CD14-positive monocyte (primary cell): ENCODE measurements at regions not wholly inside any gene's neighbourhood (a gene's known extent, or its start where the extent isn't known, plus 50 kb on each side); places are given as distances from the start of the nearest gene placed in this dataset.

Experiments used
- DNase-seq, 3 donors: peaks; one replicate each; pipeline ENCODE4 v3.0.0-alpha.2; 2011 to 2022
- H2AFZ ChIP-seq: 2 replicates; pipeline ENCODE4 v1.6.0; 2012; ENCODE audit warnings: mild to moderate bottlenecking, low read depth, low read length, inconsistent platforms; ENCODE audit not compliant: insufficient read depth, poor library complexity, severe bottlenecking
- H3K27ac ChIP-seq, 2 donors: 1 replicate in 1 of 2; 2 replicates in 1 of 2; pipeline ENCODE4 v1.5.1; 2012 to 2013; ENCODE audit warnings: low read length in 2 of 2, control low read depth in 1 of 2, inconsistent platforms in 1 of 2, low read depth in 1 of 2, mild to moderate bottlenecking in 1 of 2
- H3K27me3 ChIP-seq, 2 donors: one replicate each; pipeline versions ENCODE4 v1.6.0 to v1.6.1; 2011 to 2013; ENCODE audit warnings: low read length in 2 of 2; ENCODE audit not compliant: control insufficient read depth in 2 of 2, insufficient read depth in 2 of 2
- H3K36me3 ChIP-seq, 2 donors: replicated peaks in 1 of 2; 1 replicate in 1 of 2; 2 replicates in 1 of 2; pipeline versions ENCODE4 v1.5.1 to v1.6.1; 2012 to 2013; ENCODE audit warnings: low read length in 2 of 2, control low read depth in 1 of 2, inconsistent platforms in 1 of 2, mild to moderate bottlenecking in 1 of 2; ENCODE audit not compliant: insufficient read depth in 2 of 2, control insufficient read depth in 1 of 2
- H3K4me1 ChIP-seq, 2 donors: 1 replicate in 1 of 2; 2 replicates in 1 of 2; pipeline versions ENCODE4 v1.5.1 to v1.6.1; 2012 to 2013; ENCODE audit warnings: low read length in 2 of 2, control low read depth in 1 of 2, inconsistent platforms in 1 of 2, mild to moderate bottlenecking in 1 of 2, moderate library complexity in 1 of 2; ENCODE audit not compliant: insufficient read depth in 2 of 2, control insufficient read depth in 1 of 2
- H3K4me2 ChIP-seq: replicated peaks from 2 replicates; pipeline ENCODE3; 2012; ENCODE audit warnings: low read length, moderate library complexity, mild to moderate bottlenecking; ENCODE audit not compliant: poor library complexity, severe bottlenecking; ENCODE audit errors: extremely low read depth
- H3K4me3 ChIP-seq, 3 experiments: fragments of 200-600 bp in 1 of 3; sonication (generic) in 1 of 3; replicated peaks in 1 of 3; 1 replicate in 2 of 3; 2 replicates in 1 of 3; pipeline ENCODE4 v1.5.1; 2011 to 2013; ENCODE audit warnings: low read length in 3 of 3, mild to moderate bottlenecking in 3 of 3, control low read depth in 2 of 3, low read depth in 2 of 3, inconsistent platforms in 1 of 3, moderate library complexity in 1 of 3
- H3K79me2 ChIP-seq: 2 replicates; pipeline ENCODE4 v1.6.0; 2012; ENCODE audit warnings: mild to moderate bottlenecking, control low read depth, inconsistent platforms, low read length, moderate library complexity; ENCODE audit not compliant: insufficient read depth
- H3K9ac ChIP-seq: 2 replicates; pipeline ENCODE4 v1.6.0; 2017; ENCODE audit warnings: low read length, mild to moderate bottlenecking; ENCODE audit not compliant: insufficient read depth, poor library complexity, severe bottlenecking
- H3K9me3 ChIP-seq, 2 donors: replicated peaks in 1 of 2; 1 replicate in 1 of 2; 2 replicates in 1 of 2; pipeline versions ENCODE4 v1.5.1 to v1.6.1; 2012 to 2013; ENCODE audit warnings: low read length in 2 of 2, control low read depth in 1 of 2; ENCODE audit not compliant: control insufficient read depth in 1 of 2, insufficient read depth in 1 of 2
- H4K20me1 ChIP-seq: 2 replicates; pipeline ENCODE4 v1.6.0; 2012; ENCODE audit warnings: mild to moderate bottlenecking, low read length, control low read depth, moderate library complexity; ENCODE audit not compliant: insufficient read depth
- H3K27ac Mint-ChIP-seq, 7 donors: one replicate each; pipeline ENCODE4 v1.8.0; 2020; ENCODE audit warnings: mild to moderate bottlenecking in 7 of 7, mixed read lengths in 7 of 7, moderate library complexity in 6 of 7, inconsistent platforms in 2 of 7
- H3K27me3 Mint-ChIP-seq, 3 donors: one replicate each; pipeline ENCODE4 v1.8.0; 2021 to 2022; ENCODE audit warnings: low read depth in 3 of 3, mild to moderate bottlenecking in 3 of 3, mixed read lengths in 3 of 3, moderate library complexity in 3 of 3, inconsistent platforms in 1 of 3
- H3K36me3 Mint-ChIP-seq, 2 donors: one replicate each; pipeline ENCODE4 v1.8.0; 2020; ENCODE audit warnings: mixed read lengths in 2 of 2, inconsistent platforms in 1 of 2, mild to moderate bottlenecking in 1 of 2
- H3K4me1 Mint-ChIP-seq: one replicate; pipeline ENCODE4 v1.8.0; 2020; ENCODE audit warnings: mild to moderate bottlenecking, mixed read lengths
- H3K4me3 Mint-ChIP-seq, 2 donors: one replicate each; pipeline ENCODE4 v1.8.0; 2020; ENCODE audit warnings: mild to moderate bottlenecking in 2 of 2, mixed read lengths in 2 of 2, moderate library complexity in 1 of 2
- H3K9me3 Mint-ChIP-seq, 7 donors: one replicate each; pipeline ENCODE4 v1.8.0; 2020 to 2022; ENCODE audit warnings: mixed read lengths in 7 of 7, mild to moderate bottlenecking in 6 of 7, moderate library complexity in 6 of 7, inconsistent platforms in 2 of 7
- WGBS: methylation state at CpG from one replicate; pipeline ENCODE4 v1.1.5; 2013; ENCODE audit warnings: missing lambda C conversion rate; ENCODE audit not compliant: insufficient coverage; 5-methylcytosine and 5-hydroxymethylcytosine counted together
- intact Hi-C, 2 donors: fragments of 100-400 bp; cut with micrococcal nuclease; formaldehyde crosslinking; loops; one replicate each; pipeline versions ENCODE4 v1.15.0 to v1.15.1; 2023
- TF ChIP-seq, protein P1 (sequence below): fragments of 200-600 bp; IDR thresholded peaks from one replicate; pipeline ENCODE4 v1.8.0; 2022; ENCODE audit warnings: antibody characterized with exemption, mild to moderate bottlenecking

DNA sequence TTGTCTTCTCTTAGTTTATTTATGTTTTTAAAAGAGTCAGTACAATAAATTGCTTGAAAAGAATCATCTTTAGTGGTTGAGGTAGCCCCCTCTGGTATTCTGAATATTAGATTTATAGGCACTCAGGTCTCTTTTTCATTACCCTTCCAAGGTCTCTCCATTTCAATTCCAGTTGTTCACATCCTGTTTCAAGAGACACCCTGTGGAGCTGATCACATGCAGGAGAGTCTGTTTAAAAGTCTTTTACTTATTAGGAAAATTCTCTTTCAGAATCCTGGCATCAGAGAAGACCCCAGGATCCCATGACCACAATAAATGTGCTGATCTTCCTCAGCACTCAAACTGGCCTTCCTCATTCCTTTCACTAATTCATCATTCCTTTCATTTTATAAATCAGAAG lies 195.7 kb downstream of the ZIC4 start:
- intact Hi-C loops, result no loop called here
- no peak overlapping the region for H3K27ac ChIP-seq
- no peak overlapping the region for H3K4me2 ChIP-seq
- H3K9me3 ChIP-seq, result no peaks in the 10 kb centered on the region
- no peaks in the 10 kb centered on the region for H3K27me3 Mint-ChIP-seq
- H3K27ac Mint-ChIP-seq, result no peak overlapping the region
- H4K20me1 ChIP-seq, result no peaks in the 10 kb centered on the region
- H3K36me3 ChIP-seq, result no peaks in the 10 kb centered on the region
- DNase-seq, result no peak
- H3K27me3 ChIP-seq, result no peaks in the 10 kb centered on the region
- H3K79me2 ChIP-seq, result no peaks in the 10 kb centered on the region
- H2AFZ ChIP-seq, result no peak overlapping the region
- H3K9me3 Mint-ChIP-seq, result peaks cover 0 to 7% (median 0%) of the 10 kb centered on the region in 7 donors
- no peak overlapping the region for H3K9ac ChIP-seq
- TF ChIP-seq, protein P1, sequence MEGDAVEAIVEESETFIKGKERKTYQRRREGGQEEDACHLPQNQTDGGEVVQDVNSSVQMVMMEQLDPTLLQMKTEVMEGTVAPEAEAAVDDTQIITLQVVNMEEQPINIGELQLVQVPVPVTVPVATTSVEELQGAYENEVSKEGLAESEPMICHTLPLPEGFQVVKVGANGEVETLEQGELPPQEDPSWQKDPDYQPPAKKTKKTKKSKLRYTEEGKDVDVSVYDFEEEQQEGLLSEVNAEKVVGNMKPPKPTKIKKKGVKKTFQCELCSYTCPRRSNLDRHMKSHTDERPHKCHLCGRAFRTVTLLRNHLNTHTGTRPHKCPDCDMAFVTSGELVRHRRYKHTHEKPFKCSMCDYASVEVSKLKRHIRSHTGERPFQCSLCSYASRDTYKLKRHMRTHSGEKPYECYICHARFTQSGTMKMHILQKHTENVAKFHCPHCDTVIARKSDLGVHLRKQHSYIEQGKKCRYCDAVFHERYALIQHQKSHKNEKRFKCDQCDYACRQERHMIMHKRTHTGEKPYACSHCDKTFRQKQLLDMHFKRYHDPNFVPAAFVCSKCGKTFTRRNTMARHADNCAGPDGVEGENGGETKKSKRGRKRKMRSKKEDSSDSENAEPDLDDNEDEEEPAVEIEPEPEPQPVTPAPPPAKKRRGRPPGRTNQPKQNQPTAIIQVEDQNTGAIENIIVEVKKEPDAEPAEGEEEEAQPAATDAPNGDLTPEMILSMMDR, result no peak
- no peak overlapping the region for H3K4me3 ChIP-seq
- no peaks in the 10 kb centered on the region for H3K4me1 ChIP-seq
- H3K4me3 Mint-ChIP-seq, result no peak overlapping the region
- H3K36me3 Mint-ChIP-seq, result no peaks in the 10 kb centered on the region
- no peaks in the 10 kb centered on the region for H3K4me1 Mint-ChIP-seq

DNA sequence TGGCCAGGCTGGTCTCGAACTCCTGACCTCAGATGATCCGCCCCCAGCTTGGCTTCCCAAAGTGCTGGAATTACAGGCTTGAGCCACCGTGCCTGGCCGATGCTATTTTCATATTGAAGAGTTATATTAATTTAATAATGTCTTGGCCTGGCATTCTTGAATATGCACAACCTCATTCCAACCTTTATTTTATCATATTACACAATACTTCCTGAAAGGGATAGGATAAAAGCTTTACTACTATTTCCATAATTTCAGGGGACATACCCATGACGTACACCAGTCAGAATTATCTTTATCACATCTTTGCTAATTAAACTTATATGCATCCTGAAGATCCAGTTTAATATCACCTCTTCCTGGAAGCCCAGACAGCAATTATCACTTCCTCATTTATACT lies 205.3 kb downstream of the ZIC4 start:
- no peak overlapping the region for H3K4me3 ChIP-seq
- H3K9me3 ChIP-seq, result no peaks in the 10 kb centered on the region
- no peak overlapping the region for H3K27ac Mint-ChIP-seq
- 73% methylated on average over 2 of the region's 5 CpGs for WGBS
- H3K4me1 Mint-ChIP-seq, result no peaks in the 10 kb centered on the region
- no peak overlapping the region for H2AFZ ChIP-seq
- TF ChIP-seq, protein P1, result no peak
- H3K79me2 ChIP-seq, result no peaks in the 10 kb centered on the region
- H3K4me1 ChIP-seq, result no peaks in the 10 kb centered on the region
- H4K20me1 ChIP-seq, result no peaks in the 10 kb centered on the region
- no peaks in the 10 kb centered on the region for H3K27me3 Mint-ChIP-seq
- H3K27me3 ChIP-seq, result no peaks in the 10 kb centered on the region
- no peak for DNase-seq
- H3K36me3 ChIP-seq, result no peaks in the 10 kb centered on the region
- no peak overlapping the region for H3K9ac ChIP-seq
- no peak overlapping the region for H3K4me2 ChIP-seq
- H3K4me3 Mint-ChIP-seq, result no peak overlapping the region
- intact Hi-C loops, result no loop called here
- H3K36me3 Mint-ChIP-seq, result no peaks in the 10 kb centered on the region
- H3K27ac ChIP-seq, result no peak overlapping the region
- H3K9me3 Mint-ChIP-seq, result peaks cover 0 to 2% (median 0%) of the 10 kb centered on the region in 7 donors
